H9 (cell line): ENCODE measurements at regions not wholly inside any gene's neighbourhood (a gene's known extent, or its start where the extent isn't known, plus 50 kb on each side); places are given as distances from the start of the nearest gene placed in this dataset.
A peak's percentile ranks its signal among the peaks of the same experiment; 100 is the strongest.

ENCODE experiments used
- DNase-seq: peaks from one replicate; pipeline ENCODE4 v3.0.0-alpha.2; 2017
- H2AFZ ChIP-seq: one replicate; pipeline ENCODE4 v1.6.1; 2013; ENCODE audit warnings: mild to moderate bottlenecking, low read length, control low read depth, moderate library complexity
- H2AK5ac ChIP-seq: 2 replicates; pipeline ENCODE4 v1.6.1; 2013; ENCODE audit warnings: low read length, control low read depth, mixed read lengths; ENCODE audit not compliant: insufficient read length
- H2BK120ac ChIP-seq: one replicate; pipeline ENCODE4 v1.6.1; 2013; ENCODE audit warnings: low read depth, mild to moderate bottlenecking, low read length, control low read depth, inconsistent platforms; ENCODE audit not compliant: poor library complexity, severe bottlenecking
- H2BK12ac ChIP-seq: 2 replicates; pipeline ENCODE4 v1.6.1; 2013; ENCODE audit warnings: low read length, control low read depth, mixed read lengths, low read depth; ENCODE audit not compliant: insufficient read length
- H2BK15ac ChIP-seq: 2 replicates; pipeline ENCODE4 v1.6.1; 2013; ENCODE audit warnings: low read depth, low read length, control low read depth
- H2BK20ac ChIP-seq: one replicate; pipeline ENCODE4 v1.6.1; 2013; ENCODE audit warnings: low read depth, mild to moderate bottlenecking, low read length, control low read depth, inconsistent platforms; ENCODE audit not compliant: poor library complexity, severe bottlenecking
- H2BK5ac ChIP-seq: 2 replicates; pipeline ENCODE4 v1.6.1; 2013; ENCODE audit warnings: low read length, control low read depth, mixed read lengths; ENCODE audit not compliant: insufficient read length
- H3K14ac ChIP-seq: 2 replicates; pipeline ENCODE4 v1.6.1; 2013; ENCODE audit warnings: low read length, control low read depth; ENCODE audit not compliant: insufficient read depth
- H3K18ac ChIP-seq: 2 replicates; pipeline ENCODE4 v1.6.1; 2013; ENCODE audit warnings: low read depth, mild to moderate bottlenecking, mixed read lengths, low read length, control low read depth; ENCODE audit not compliant: insufficient read length
- H3K23ac ChIP-seq: 2 replicates; pipeline ENCODE4 v1.6.1; 2013; ENCODE audit warnings: low read length, control low read depth, mixed read lengths, low read depth; ENCODE audit not compliant: insufficient read length
- H3K23me2 ChIP-seq: 2 replicates; pipeline ENCODE4 v1.6.1; 2013; ENCODE audit warnings: low read depth, mild to moderate bottlenecking, mixed read lengths, low read length, control low read depth; ENCODE audit not compliant: insufficient read length, poor library complexity, severe bottlenecking
- H3K27ac ChIP-seq: 2 replicates; pipeline ENCODE4 v1.5.1; 2013; ENCODE audit warnings: low read length, control low read depth, mixed read lengths, low read depth; ENCODE audit not compliant: insufficient read length
- H3K27me3 ChIP-seq: 2 replicates; pipeline ENCODE4 v1.6.1; 2013; ENCODE audit warnings: low read length, control low read depth, inconsistent platforms; ENCODE audit not compliant: insufficient read depth
- H3K4ac ChIP-seq: 2 replicates; pipeline ENCODE4 v1.6.1; 2013; ENCODE audit warnings: low read depth, mild to moderate bottlenecking, control low read depth, inconsistent platforms, low read length, moderate library complexity
- H3K4me1 ChIP-seq: 2 replicates; pipeline ENCODE4 v1.6.1; 2013; ENCODE audit warnings: low read length, control low read depth, inconsistent platforms; ENCODE audit not compliant: insufficient read depth
- H3K4me2 ChIP-seq: 2 replicates; pipeline ENCODE4 v1.6.1; 2013; ENCODE audit warnings: low read length, control low read depth, mixed read lengths; ENCODE audit not compliant: insufficient read length, insufficient read depth
- H3K56ac ChIP-seq: 2 replicates; pipeline ENCODE4 v1.6.1; 2013; ENCODE audit warnings: low read depth, mild to moderate bottlenecking, mixed read lengths, low read length, control low read depth; ENCODE audit not compliant: insufficient read length
- H3K79me1 ChIP-seq: 2 replicates; pipeline ENCODE4 v1.6.1; 2013; ENCODE audit warnings: low read depth, mild to moderate bottlenecking, moderate library complexity, low read length, control low read depth, inconsistent platforms; ENCODE audit not compliant: insufficient read depth, poor library complexity, severe bottlenecking
- H3K79me2 ChIP-seq: 2 replicates; pipeline ENCODE4 v1.6.1; 2013; ENCODE audit warnings: low read length, control low read depth, inconsistent platforms; ENCODE audit not compliant: insufficient read depth
- H3K9ac ChIP-seq: 2 replicates; pipeline ENCODE4 v1.6.1; 2013; ENCODE audit warnings: low read length, control low read depth, mixed read lengths; ENCODE audit not compliant: insufficient read length; ENCODE audit errors: extremely low read depth
- H3K9me3 ChIP-seq: one replicate; pipeline ENCODE4 v1.6.1; 2013; ENCODE audit warnings: low read depth, low read length, inconsistent platforms; ENCODE audit not compliant: control insufficient read depth
- H3T11ph ChIP-seq: one replicate; pipeline ENCODE4 v1.6.1; 2013; ENCODE audit warnings: mild to moderate bottlenecking, low read length, control low read depth, inconsistent platforms
- H4K20me1 ChIP-seq: one replicate; pipeline ENCODE4 v1.6.1; 2013; ENCODE audit not compliant: control insufficient read depth, insufficient read length, insufficient read depth
- H4K5ac ChIP-seq: 2 replicates; pipeline ENCODE4 v1.6.1; 2013; ENCODE audit warnings: low read depth, mild to moderate bottlenecking, mixed read lengths, low read length, control low read depth; ENCODE audit not compliant: insufficient read length
- H4K8ac ChIP-seq: replicated peaks from 2 replicates; pipeline ENCODE4 v1.6.1; 2013; ENCODE audit warnings: low read length, control low read depth, mixed read lengths, low read depth; ENCODE audit not compliant: insufficient read length
- H4K91ac ChIP-seq: 2 replicates; pipeline ENCODE4 v1.6.1; 2013; ENCODE audit warnings: low read depth, mild to moderate bottlenecking, moderate library complexity, mixed read lengths, low read length, control low read depth; ENCODE audit not compliant: insufficient read length
- H3K27ac Mint-ChIP-seq, 3 experiments: 2 replicates in 2 of 3; 3 replicates in 1 of 3; pipeline ENCODE4 v1.8.0; 2020 to 2021; ENCODE audit warnings: mixed read lengths in 3 of 3, mild to moderate bottlenecking in 1 of 3, moderate library complexity in 1 of 3
- H3K27me3 Mint-ChIP-seq: 2 replicates; pipeline ENCODE4 v1.8.0; 2021; ENCODE audit warnings: low read depth, mild to moderate bottlenecking, moderate library complexity, mixed read lengths
- H3K36me3 Mint-ChIP-seq, 3 experiments: 2 replicates in 2 of 3; 3 replicates in 1 of 3; pipeline ENCODE4 v1.8.0; 2020 to 2021; ENCODE audit warnings: low read depth in 3 of 3, mixed read lengths in 3 of 3; ENCODE audit not compliant: insufficient read depth in 1 of 3
- H3K4me1 Mint-ChIP-seq, 2 experiments: 2 replicates each; pipeline ENCODE4 v1.8.0; 2020; ENCODE audit warnings: mixed read lengths in 2 of 2
- H3K4me3 Mint-ChIP-seq, 2 experiments: 2 replicates in 1 of 2; 3 replicates in 1 of 2; pipeline ENCODE4 v1.8.0; 2020 to 2021; ENCODE audit warnings: mild to moderate bottlenecking in 2 of 2, mixed read lengths in 2 of 2, moderate library complexity in 1 of 2
- H3K9me3 Mint-ChIP-seq, 2 experiments: 2 replicates in 1 of 2; 3 replicates in 1 of 2; pipeline ENCODE4 v1.8.0; 2020; ENCODE audit warnings: mild to moderate bottlenecking in 2 of 2, mixed read lengths in 2 of 2, moderate library complexity in 1 of 2
- CTCF ChIP-seq: fragments of 200-600 bp; sonication (generic); conservative IDR thresholded peaks from 3 replicates; pipeline ENCODE4 v1.8.0; 2021; ENCODE audit warnings: antibody characterized with exemption, mild to moderate bottlenecking
- WGBS: extraction: QIAGEN DNeasy Blood & Tissue Kit; methylation state at CpG from one replicate; pipeline ENCODE4 v1.1.7; 2013; ENCODE audit warnings: missing lambda C conversion rate, low lambda C conversion rate, mixed read lengths; ENCODE audit not compliant: insufficient read length; ENCODE audit errors: extremely low coverage; 5-methylcytosine and 5-hydroxymethylcytosine counted together

DNA sequence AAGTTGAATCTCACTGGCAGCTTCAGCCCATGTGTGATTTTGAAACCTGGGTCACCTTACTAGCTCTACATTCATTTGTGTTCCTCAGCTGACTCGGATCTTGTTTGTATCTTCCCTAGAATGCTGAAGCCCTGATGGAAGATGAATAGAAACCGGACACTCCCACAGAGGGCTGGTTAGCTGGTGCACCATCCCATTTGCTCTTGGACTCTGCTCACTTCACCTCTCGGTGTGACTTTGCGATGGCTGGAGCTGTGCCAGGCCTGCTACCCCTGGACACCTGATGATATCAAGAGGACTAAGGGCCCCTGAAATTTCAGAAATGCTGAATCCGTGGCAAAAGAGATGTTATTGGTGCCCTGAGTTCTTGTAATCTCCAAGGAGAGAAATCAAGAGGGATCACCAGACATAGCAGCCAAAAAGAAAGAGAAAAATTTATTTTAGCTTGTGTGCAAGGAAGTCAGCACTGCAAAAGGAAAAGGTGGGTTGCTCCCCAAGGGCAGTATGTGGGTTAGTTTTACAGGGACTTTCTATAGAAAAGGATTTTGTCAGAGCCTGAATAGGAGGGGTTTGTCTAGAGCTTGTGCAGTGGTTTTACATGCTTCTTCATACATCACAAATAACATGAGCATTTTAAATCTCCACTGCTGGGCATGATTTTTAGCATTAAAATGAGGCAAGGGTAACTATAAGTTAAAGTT lies 426.3 kb upstream of the NOX3 start:
- H3K4me3 Mint-ChIP-seq, result no peak overlapping the region
- Histone ChIP-seq H3K23me2 (no peaks in the 10 kb centered on the region), H3K79me2 (no peaks in the 10 kb centered on the region), H2BK12ac (no peak overlapping the region), H2BK5ac (no peak overlapping the region), H4K8ac (no peak overlapping the region), H2BK15ac (no peak overlapping the region), H3T11ph (no peak overlapping the region), H3K9ac (no peak overlapping the region), H3K27ac (no peak overlapping the region), H3K4me2 (no peak overlapping the region), H4K91ac (no peak overlapping the region), H2BK120ac (no peak overlapping the region), H3K4ac (no peak overlapping the region), H3K4me1 (peaks cover under 1% of the 10 kb centered on the region; the same call in 1 of the 2 replicates), H3K27me3 (no peaks in the 10 kb centered on the region), H3K23ac (no peak overlapping the region), H4K5ac (no peak overlapping the region), H3K9me3 (no peaks in the 10 kb centered on the region), H4K20me1 (no peaks in the 10 kb centered on the region), H3K56ac (no peak overlapping the region), H2AFZ (no peak overlapping the region), H3K79me1 (no peaks in the 10 kb centered on the region), H3K14ac (no peak overlapping the region), H2AK5ac (no peak overlapping the region), H2BK20ac (no peak overlapping the region), H3K18ac (no peak overlapping the region)
- no peaks in the 10 kb centered on the region for H3K27me3 Mint-ChIP-seq
- peak overlapping the region in 2 of 3 experiments; percentile 38 to 63; a peak in 2 of 7 replicates for H3K27ac Mint-ChIP-seq
- H3K36me3 Mint-ChIP-seq, result peaks cover 2 to 4% (median 2%) of the 10 kb centered on the region in 3 experiments; a peak in 5 of 7 replicates
- peaks cover 4 to 13% of the 10 kb centered on the region in 2 experiments; a peak in 3 of 4 replicates for H3K4me1 Mint-ChIP-seq
- TF ChIP-seq CTCF, result no peak
- H3K9me3 Mint-ChIP-seq, result peaks cover 0 to 2% of the 10 kb centered on the region in 2 experiments; a peak in 2 of 5 replicates
- no CpG with 5 or more reads among the region's 5 CpGs for WGBS
- no peak for DNase-seq
